SK-N-SH (cell line): ENCODE measurements at regions not wholly inside any gene's neighbourhood (a gene's known extent, or its start where the extent isn't known, plus 50 kb on each side); places are given as distances from the start of the nearest gene placed in this dataset.

Experiments used
- CTCF ChIA-PET: fragments of 300-600, 350-600 bp; formaldehyde crosslinking; extraction: SDS; loops from one replicate; lab custom pipeline; 2021; lab: Yijun Ruan, JAX
- POLR2A ChIA-PET: fragments of 350-600 bp; sonication (Branson Sonifier 250); formaldehyde crosslinking; extraction: SDS; loops from one replicate; lab custom pipeline; 2020; ENCODE audit warnings: antibody characterized with exemption, inconsistent platforms; lab: Yijun Ruan, JAX
- DNase-seq: peaks from one replicate; pipeline ENCODE4 v3.0.0; 2012
- H2AFZ ChIP-seq: fragments of 200-600 bp; sonication (generic); 2 replicates; pipeline ENCODE4 v1.8.1; 2016; ENCODE audit warnings: antibody characterized with exemption, mild to moderate bottlenecking, low read depth
- H3F3A ChIP-seq: fragments of 200-600 bp; sonication (generic); replicated peaks from 2 replicates; pipeline ENCODE3; 2016; ENCODE audit warnings: antibody characterized with exemption, mild to moderate bottlenecking; ENCODE audit not compliant: insufficient read depth
- H3K27ac ChIP-seq, 2 experiments: fragments of 200-500 bp in 1 of 2; fragments of 200-600 bp in 1 of 2; sonication (Bioruptor generic) in 1 of 2; sonication (generic), shearing (Covaris generic) in 1 of 2; 2 replicates each; pipeline versions ENCODE4 v1.5.1 to v1.6.1; 2014 to 2016; ENCODE audit warnings: low read depth in 2 of 2, inconsistent platforms in 1 of 2, low read length in 1 of 2, mild to moderate bottlenecking in 1 of 2, mixed read lengths in 1 of 2
- H3K27me3 ChIP-seq: fragments of 200-600 bp; sonication (generic), shearing (Covaris generic); 2 replicates; pipeline ENCODE4 v1.6.1; 2016; ENCODE audit warnings: mixed run types; ENCODE audit not compliant: insufficient read depth
- H3K36me3 ChIP-seq, 2 experiments: fragments of 200-500 bp in 1 of 2; fragments of 200-600 bp in 1 of 2; sonication (Bioruptor generic) in 1 of 2; sonication (generic) in 1 of 2; replicated peaks in 1 of 2; 2 replicates each; pipeline versions ENCODE3 to v1.5.1; 2014 to 2016; ENCODE audit warnings: low read length in 1 of 2, mild to moderate bottlenecking in 1 of 2; ENCODE audit not compliant: insufficient read depth in 2 of 2, control insufficient read depth in 1 of 2
- H3K4me1 ChIP-seq, 2 experiments: fragments of 200-500 bp in 1 of 2; fragments of 200-600 bp in 1 of 2; sonication (Bioruptor generic) in 1 of 2; sonication (generic), shearing (Covaris generic) in 1 of 2; 2 replicates each; pipeline versions ENCODE4 v1.5.1 to v1.6.1; 2014 to 2016; ENCODE audit warnings: low read depth in 1 of 2, low read length in 1 of 2, mixed run types in 1 of 2; ENCODE audit not compliant: insufficient read depth in 2 of 2, control insufficient read depth in 1 of 2
- H3K4me2 ChIP-seq: fragments of 200-600 bp; sonication (generic), shearing (Covaris generic); 2 replicates; pipeline ENCODE4 v1.6.1; 2017; ENCODE audit warnings: mixed run types
- H3K4me3 ChIP-seq, 2 experiments: fragments of 200-500 bp in 1 of 2; fragments of 200-600 bp in 1 of 2; sonication (Bioruptor generic) in 1 of 2; sonication (generic), shearing (Covaris generic) in 1 of 2; 2 replicates each; pipeline versions ENCODE4 v1.5.1 to v1.8.1; 2014 to 2016; ENCODE audit warnings: low read depth in 2 of 2, inconsistent platforms in 1 of 2, low read length in 1 of 2, mild to moderate bottlenecking in 1 of 2, mixed read lengths in 1 of 2, moderate library complexity in 1 of 2
- H3K79me2 ChIP-seq: fragments of 200-600 bp; sonication (generic); 2 replicates; pipeline ENCODE4 v1.8.1; 2017; ENCODE audit warnings: mild to moderate bottlenecking; ENCODE audit not compliant: insufficient read depth
- H3K9ac ChIP-seq: fragments of 200-600 bp; sonication (generic); 2 replicates; pipeline ENCODE4 v1.6.1; 2017; ENCODE audit warnings: mixed run types
- H3K9me2 ChIP-seq: fragments of 200-600 bp; sonication (generic); 2 replicates; pipeline ENCODE4 v1.6.1; 2017; ENCODE audit warnings: mixed run types
- H3K9me3 ChIP-seq: fragments of 200-600 bp; sonication (generic); 2 replicates; pipeline ENCODE4 v1.6.1; 2017; ENCODE audit warnings: mixed run types, mild to moderate bottlenecking, moderate library complexity
- H4K20me1 ChIP-seq: fragments of 200-600 bp; sonication (generic); 2 replicates; pipeline ENCODE4 v1.6.1; 2017; ENCODE audit warnings: mild to moderate bottlenecking, mixed run types; ENCODE audit not compliant: insufficient read depth
- CHD2 ChIP-seq: fragments of 150-350 bp; IDR thresholded peaks from 2 replicates; pipeline ENCODE4 v1.6.1; 2018; ENCODE audit warnings: low read length; ENCODE audit not compliant: partially characterized antibody
- CTCF ChIP-seq: fragments of 200-600 bp; sonication (generic); IDR thresholded peaks from 2 replicates; pipeline ENCODE4 v1.6.1; 2017; ENCODE audit warnings: antibody characterized with exemption, mild to moderate bottlenecking, moderate library complexity
- EZH2phosphoT487 ChIP-seq: fragments of 200-600 bp; sonication (generic); IDR thresholded peaks from 2 replicates; pipeline ENCODE4 v1.6.1; 2017; ENCODE audit warnings: low read depth, mixed run types, mild to moderate bottlenecking, antibody characterized with exemption, moderate library complexity, borderline replicate concordance
- FOSL2 ChIP-seq: IDR thresholded peaks from 2 replicates; pipeline ENCODE4 v1.4.0; 2012; ENCODE audit warnings: low read depth, mild to moderate bottlenecking, moderate library complexity, borderline replicate concordance
- MAX ChIP-seq: IDR thresholded peaks from 2 replicates; pipeline ENCODE4 v1.4.0; 2012; ENCODE audit warnings: low read depth
- MXI1 ChIP-seq: IDR thresholded peaks from 2 replicates; pipeline ENCODE4 v1.6.1; 2012; ENCODE audit warnings: mild to moderate bottlenecking, low read depth, low read length, improper control_type of control experiment
- NRF1 ChIP-seq: IDR thresholded peaks from 2 replicates; pipeline ENCODE4 v1.6.1; 2012; ENCODE audit warnings: low read depth, mild to moderate bottlenecking, low read length
- RAD21 ChIP-seq: IDR thresholded peaks from 2 replicates; pipeline ENCODE4 v1.6.1; 2012; ENCODE audit warnings: mild to moderate bottlenecking, low read length
- RFX5 ChIP-seq: IDR thresholded peaks from 2 replicates; pipeline ENCODE4 v1.6.1; 2012; ENCODE audit warnings: mild to moderate bottlenecking, improper control_type of control experiment, low read length
- SIN3A ChIP-seq: IDR thresholded peaks from 2 replicates; pipeline ENCODE4 v1.6.1; 2012; ENCODE audit warnings: low read depth, mild to moderate bottlenecking, low read length, moderate library complexity, borderline replicate concordance
- SMC3 ChIP-seq: IDR thresholded peaks from 2 replicates; pipeline ENCODE4 v1.6.1; 2012; ENCODE audit warnings: low read depth, low read length, improper control_type of control experiment
- TEAD4 ChIP-seq: IDR thresholded peaks from 2 replicates; pipeline ENCODE4 v1.4.0; 2012; ENCODE audit warnings: mild to moderate bottlenecking, borderline replicate concordance; ENCODE audit not compliant: insufficient read depth
- WGBS: methylation state at CpG from one replicate; pipeline ENCODE4 v1.1.6; 2017; ENCODE audit warnings: low lambda C conversion rate; 5-methylcytosine and 5-hydroxymethylcytosine counted together
- TF ChIP-seq, protein P1 (sequence below): fragments of 150-350 bp; IDR thresholded peaks from 2 replicates; pipeline ENCODE4 v1.6.1; 2016; ENCODE audit warnings: mild to moderate bottlenecking, low read depth, low read length
- TF ChIP-seq, protein P2 (sequence below): IDR thresholded peaks from 2 replicates; pipeline ENCODE4 v1.4.0; 2012; ENCODE audit warnings: low read depth, borderline replicate concordance

GRCh38 chr20:21901470-21902275 lies 196.2 kb downstream of the PAX1 start:
- Histone ChIP-seq H3K4me2 (no peak overlapping the region), H3K9ac (no peak overlapping the region), H3K27me3 (no peaks in the 10 kb centered on the region), H3K79me2 (no peaks in the 10 kb centered on the region), H3K9me3 (no peaks in the 10 kb centered on the region), H3K4me1 (no peaks in the 10 kb centered on the region), H3K27ac (no peak overlapping the region), H3F3A (no peaks in the 10 kb centered on the region), H3K4me3 (no peak overlapping the region), H4K20me1 (no peaks in the 10 kb centered on the region), H3K36me3 (no peaks in the 10 kb centered on the region), H3K9me2 (no peaks in the 10 kb centered on the region), H2AFZ (no peak overlapping the region)
- WGBS = 9% methylated on average over 4 of the region's 4 CpGs
- TF ChIP-seq, protein P1, sequence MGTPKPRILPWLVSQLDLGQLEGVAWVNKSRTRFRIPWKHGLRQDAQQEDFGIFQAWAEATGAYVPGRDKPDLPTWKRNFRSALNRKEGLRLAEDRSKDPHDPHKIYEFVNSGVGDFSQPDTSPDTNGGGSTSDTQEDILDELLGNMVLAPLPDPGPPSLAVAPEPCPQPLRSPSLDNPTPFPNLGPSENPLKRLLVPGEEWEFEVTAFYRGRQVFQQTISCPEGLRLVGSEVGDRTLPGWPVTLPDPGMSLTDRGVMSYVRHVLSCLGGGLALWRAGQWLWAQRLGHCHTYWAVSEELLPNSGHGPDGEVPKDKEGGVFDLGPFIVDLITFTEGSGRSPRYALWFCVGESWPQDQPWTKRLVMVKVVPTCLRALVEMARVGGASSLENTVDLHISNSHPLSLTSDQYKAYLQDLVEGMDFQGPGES = no peak
- TF ChIP-seq TEAD4 (no peak), CTCF (no peak), MAX (no peak), CHD2 (no peak), MXI1 (no peak), RFX5 (no peak), RAD21 (no peak), EZH2phosphoT487 (no peak), SIN3A (no peak), FOSL2 (no peak), NRF1 (no peak), SMC3 (no peak)
- TF ChIP-seq, protein P2, sequence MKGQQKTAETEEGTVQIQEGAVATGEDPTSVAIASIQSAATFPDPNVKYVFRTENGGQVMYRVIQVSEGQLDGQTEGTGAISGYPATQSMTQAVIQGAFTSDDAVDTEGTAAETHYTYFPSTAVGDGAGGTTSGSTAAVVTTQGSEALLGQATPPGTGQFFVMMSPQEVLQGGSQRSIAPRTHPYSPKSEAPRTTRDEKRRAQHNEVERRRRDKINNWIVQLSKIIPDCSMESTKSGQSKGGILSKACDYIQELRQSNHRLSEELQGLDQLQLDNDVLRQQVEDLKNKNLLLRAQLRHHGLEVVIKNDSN = no peak
- ChIA-PET CTCF (no interaction called here), POLR2A (no interaction called here)
- no peak for DNase-seq
